C4-2B (cell line): ENCODE measurements at regions not wholly inside any gene's neighbourhood (a gene's known extent, or its start where the extent isn't known, plus 50 kb on each side); places are given as distances from the start of the nearest gene placed in this dataset.

Experiments used
- ZFX ChIP-seq: fragments of 450-650 bp; IDR thresholded peaks from 2 replicates; pipeline ENCODE4 v1.6.1; 2017
- TF ChIP-seq, protein P1 (sequence below): fragments of 450-650 bp; conservative IDR thresholded peaks from 2 replicates; pipeline ENCODE4 v1.5.1; 2017; ENCODE audit warnings: mild to moderate bottlenecking

DNA sequence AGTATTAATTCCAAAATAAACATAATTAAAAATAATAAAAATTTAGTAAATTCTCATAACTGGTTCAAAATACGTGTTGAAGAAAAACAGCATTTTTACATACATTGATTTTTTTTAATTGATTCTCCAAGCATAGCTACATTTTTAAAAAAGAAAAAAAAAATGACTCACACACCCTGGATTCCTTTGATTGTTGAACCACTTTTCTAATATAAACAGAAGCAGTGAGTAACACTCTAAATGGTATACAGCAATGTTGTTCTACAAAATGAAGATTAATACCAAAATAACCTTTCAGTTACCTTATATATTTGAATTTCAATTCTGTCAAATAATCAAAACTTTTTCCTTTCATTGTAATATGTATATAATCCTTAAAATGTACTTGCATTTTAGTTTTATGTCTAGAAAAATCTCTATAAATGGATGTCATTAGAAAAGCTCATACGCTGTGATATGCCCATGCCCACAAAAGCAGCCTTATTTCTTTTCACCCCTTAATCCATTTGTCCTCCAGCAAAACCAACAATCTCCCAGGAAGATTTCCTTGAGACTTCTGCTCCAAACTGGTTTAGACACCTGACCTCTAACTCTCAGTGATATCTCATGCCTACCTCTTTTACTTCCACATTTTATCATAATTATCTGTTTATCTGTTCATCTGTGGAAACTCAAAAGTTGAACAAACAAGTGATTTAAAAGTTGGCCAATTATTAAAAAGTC, 246.4 kb upstream of the NR5A2 start:
- TF ChIP-seq, protein P1, sequence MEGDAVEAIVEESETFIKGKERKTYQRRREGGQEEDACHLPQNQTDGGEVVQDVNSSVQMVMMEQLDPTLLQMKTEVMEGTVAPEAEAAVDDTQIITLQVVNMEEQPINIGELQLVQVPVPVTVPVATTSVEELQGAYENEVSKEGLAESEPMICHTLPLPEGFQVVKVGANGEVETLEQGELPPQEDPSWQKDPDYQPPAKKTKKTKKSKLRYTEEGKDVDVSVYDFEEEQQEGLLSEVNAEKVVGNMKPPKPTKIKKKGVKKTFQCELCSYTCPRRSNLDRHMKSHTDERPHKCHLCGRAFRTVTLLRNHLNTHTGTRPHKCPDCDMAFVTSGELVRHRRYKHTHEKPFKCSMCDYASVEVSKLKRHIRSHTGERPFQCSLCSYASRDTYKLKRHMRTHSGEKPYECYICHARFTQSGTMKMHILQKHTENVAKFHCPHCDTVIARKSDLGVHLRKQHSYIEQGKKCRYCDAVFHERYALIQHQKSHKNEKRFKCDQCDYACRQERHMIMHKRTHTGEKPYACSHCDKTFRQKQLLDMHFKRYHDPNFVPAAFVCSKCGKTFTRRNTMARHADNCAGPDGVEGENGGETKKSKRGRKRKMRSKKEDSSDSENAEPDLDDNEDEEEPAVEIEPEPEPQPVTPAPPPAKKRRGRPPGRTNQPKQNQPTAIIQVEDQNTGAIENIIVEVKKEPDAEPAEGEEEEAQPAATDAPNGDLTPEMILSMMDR: no peak
- no peak for TF ChIP-seq ZFX
